Stimulated activated CD8-positive, alpha-beta memory T cell treated with anti-CD3 and anti-CD28 coated beads, Interleukin-7, amount 100 ng/mL, for 4 hours (primary cell): ENCODE measurements at regions not wholly inside any gene's neighbourhood (a gene's known extent, or its start where the extent isn't known, plus 50 kb on each side); places are given as distances from the start of the nearest gene placed in this dataset.
"Not testable (repeated sequence)": the region's sequence is repeated elsewhere in the genome, so short reads cannot be mapped to it uniquely, and the experiment has no call there.

Source experiments
- DNase-seq, 2 donors: peaks; one replicate each; pipeline ENCODE4 v3.0.0-alpha.2; 2020; ENCODE audit warnings: low read depth in 2 of 2

DNA sequence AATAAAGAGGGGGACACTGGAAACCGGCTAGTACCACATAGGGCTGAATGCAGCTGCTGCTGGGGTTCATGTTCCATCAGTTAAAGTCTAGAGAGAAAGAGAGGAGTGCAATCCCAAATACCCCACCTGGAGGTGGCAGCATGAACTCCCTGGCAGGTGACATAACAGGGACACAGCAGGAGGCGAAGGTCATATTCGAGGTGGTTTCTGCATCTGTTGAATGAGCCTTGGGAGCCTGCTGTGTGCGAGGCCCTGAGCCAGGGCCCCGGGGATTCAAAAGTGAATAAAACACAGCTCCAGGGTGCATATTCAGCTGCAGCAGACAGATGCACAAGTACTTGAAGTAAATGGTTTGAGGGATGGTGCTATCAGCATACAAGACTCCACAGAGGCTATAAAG is 456.8 kb downstream of the SETD4 start:
- DNase-seq: no peak

GRCh38 chr21:35602811-35603362 is 457.4 kb downstream of the SETD4 start:
- DNase-seq: no peak

DNA sequence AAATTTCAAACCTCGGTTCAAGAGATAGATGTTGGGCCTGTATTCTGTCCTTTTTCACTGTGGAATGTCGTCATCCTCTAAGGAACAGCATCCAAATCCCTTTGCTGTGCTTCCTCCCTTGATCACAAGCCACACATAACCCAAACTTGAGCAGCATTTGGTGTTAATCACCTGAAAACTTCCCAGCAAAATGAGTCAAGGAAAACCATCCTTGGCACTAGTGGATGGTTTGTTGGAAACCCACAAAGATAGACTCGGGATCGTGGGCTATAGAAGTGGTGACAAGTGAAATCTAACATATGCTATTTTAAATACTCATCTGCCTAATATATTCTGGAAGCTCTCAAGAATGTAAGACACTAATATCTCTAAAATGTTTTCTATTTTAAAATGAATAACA is 459.1 kb downstream of the SETD4 start:
- DNase-seq: no peak

DNA sequence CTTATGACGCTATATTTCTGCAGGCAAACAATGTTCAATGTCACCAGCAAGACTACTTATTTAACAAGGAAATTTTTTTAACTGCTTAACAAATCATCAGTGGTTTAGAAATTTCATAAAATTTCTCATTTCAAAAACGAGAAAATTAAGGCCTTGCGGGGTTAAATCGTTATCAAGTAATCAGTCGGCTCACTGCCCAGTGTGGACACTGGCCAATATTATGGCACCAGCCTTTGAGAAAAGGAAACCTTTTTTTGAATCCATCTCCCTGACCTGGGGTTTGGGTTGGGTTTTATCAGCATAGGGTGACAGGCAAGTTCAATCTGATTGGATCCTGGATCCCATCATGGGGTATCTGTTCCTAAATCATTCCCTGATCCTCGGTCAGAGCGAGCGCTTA is 461.2 kb downstream of the SETD4 start:
- no peak for DNase-seq

GRCh38 chr21:35597750-35598339 is 462.5 kb downstream of the SETD4 start:
- no peak for DNase-seq

DNA sequence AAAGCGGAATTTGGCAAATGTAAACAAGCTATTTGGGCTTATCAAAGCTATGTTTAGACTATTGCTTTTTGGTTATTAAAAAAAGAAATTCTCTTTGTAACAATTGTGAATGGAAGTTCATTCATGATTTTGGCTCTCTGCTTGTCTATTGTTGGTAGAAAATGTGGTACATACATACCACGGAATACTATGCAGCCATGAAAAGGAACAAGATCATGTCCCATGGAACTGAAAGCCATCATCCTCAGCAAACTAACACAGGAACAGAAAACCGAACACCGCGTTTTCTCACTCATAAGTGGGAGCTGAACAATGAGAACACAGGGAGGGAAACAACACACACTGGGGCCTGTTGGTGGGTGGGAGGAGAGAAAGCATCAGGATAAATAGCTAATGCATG is 465.4 kb downstream of the SETD4 start:
- DNase-seq: no peak

DNA sequence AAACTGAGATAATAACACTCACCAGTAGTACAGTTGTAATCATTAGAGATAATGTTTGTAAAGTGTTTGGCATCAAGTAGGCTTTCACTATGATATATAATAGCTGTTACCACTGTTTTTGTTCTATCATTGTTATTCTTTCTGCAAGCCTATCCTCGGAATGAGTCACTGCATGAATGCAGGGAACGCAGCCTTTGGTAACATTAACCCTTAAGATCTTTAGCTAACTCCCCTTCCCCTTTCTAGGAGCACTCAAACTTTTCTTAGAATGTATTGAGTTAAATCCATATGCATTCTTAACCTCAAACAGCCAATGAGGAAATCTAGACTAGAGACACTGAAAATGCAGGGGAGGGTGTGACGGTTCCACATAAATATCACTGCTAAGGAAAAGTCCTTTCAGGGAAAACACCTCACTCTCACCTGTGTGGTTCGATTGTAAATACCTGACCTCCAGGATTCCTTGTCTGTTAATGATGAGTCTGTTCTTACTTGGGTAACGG is 467.3 kb downstream of the SETD4 start:
- no peak for DNase-seq

DNA sequence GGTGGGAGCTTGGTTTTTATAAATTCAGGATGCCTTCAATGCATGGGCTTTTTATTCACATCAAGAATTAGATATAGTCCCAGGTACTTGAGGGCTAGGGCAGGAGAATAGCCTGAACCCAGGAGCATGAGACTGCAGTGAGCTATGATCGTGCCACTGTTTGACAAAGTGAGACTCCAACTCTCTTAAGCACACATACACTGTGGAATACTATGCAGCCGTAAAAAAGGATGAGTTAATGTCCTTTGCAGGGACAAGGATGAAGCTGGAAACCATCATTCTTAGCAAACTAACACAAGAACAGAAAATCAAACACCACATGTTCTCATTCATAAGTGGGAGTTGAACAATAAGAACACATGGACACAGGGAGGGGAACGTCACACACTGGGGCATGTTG is 470.0 kb downstream of the SETD4 start:
- DNase-seq: not testable (repeated sequence)

DNA sequence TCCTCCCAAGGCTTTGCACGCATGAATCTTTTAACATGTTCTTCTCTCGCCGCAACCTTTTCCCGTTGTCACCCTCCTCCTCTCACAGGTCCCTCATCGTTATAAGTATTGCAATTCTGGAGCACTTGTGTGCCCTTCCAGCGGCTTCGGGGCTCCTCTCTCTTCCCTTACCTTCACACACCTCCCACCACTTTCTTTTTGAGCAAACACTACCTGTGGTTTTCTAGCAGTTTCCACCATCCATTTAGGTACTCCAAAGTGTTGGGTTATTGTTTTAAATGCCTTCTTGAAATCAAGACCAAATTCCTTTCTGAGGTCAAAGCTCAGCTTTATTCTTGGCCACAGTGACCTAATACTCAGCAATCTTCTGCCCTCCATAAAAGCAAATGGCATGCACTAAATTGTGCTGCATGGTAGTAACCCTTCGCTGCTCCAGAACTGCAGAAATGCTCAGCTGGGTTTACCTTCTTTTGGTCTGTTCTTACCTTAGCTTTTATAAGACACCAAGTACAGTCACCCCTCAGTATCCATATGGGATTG is 472.4 kb downstream of the SETD4 start:
- DNase-seq: no peak

- DNase-seq: no peak
Measured at GRCh38 chr21:35586305-35586704, 474.0 kb downstream of the SETD4 start.

DNA sequence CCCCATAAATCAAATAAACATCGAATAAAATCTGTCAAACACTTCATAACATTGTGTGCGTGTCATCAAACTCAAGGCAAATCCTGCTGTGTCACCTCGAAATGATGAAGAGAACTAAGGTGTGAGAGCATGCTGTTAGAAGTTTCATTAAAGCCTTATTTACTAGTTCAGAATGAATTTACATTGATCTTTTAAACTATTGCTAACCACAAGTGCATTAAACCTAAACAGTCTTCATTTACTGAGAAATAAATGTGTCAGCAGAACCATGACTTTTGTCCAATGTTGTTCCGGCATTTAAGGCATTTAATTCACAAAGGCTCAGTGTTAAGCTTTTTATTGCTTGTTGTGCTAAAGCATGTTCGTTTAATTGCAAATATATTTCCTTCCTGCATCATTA is 474.4 kb downstream of the SETD4 start:
- no peak for DNase-seq

DNA sequence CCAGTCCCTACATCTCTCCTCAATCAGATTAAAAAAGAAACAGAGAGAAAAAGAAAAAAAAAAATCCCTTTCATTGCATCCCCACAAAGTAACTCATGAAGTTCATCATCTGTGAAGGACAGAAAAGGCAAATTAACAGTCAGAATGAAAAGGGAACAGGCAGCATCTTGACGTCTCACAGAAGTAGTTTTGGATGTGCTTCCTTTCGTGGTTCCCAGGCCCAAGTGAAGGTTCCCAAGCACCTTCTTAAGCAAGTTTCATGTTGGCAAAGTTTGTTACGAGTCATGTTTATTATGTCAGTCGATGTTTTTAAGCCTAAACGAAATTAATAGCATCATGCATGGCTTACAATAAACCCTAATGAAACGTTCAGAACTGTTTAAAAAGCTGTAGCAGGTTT is 475.2 kb downstream of the SETD4 start:
- no peak for DNase-seq

DNA sequence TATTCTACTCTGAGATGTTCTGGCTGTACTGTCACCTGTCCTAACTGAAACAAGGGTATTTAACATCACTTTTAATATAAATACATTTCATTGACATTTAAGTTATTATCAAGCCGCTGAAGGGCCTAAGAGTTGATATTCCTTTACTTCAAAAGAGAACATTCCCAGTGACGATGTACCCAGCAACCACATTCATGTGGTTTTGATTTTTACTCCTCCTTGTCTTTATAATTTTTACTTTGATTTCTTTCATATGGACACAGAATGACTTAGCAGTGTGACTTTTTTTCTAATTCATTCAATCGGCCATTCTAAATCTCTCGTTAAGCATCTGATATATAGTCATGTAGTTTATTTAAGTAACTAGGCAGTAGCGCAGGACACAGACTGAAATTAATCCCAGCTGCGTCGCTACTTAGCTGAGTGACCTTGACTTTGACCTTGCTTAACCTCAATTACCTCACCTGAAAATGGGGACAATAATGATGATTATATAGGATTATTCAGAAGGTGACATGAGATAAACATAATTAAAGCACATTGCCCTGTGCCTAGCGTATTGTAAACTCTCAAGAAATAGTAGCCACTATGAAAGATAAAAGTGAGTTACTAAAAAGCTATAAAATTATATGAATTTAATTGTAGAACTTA is 476.6 kb downstream of the SETD4 start:
- no peak for DNase-seq

GRCh38 chr21:35582731-35583130 is 477.6 kb downstream of the SETD4 start:
- DNase-seq: no peak

DNA sequence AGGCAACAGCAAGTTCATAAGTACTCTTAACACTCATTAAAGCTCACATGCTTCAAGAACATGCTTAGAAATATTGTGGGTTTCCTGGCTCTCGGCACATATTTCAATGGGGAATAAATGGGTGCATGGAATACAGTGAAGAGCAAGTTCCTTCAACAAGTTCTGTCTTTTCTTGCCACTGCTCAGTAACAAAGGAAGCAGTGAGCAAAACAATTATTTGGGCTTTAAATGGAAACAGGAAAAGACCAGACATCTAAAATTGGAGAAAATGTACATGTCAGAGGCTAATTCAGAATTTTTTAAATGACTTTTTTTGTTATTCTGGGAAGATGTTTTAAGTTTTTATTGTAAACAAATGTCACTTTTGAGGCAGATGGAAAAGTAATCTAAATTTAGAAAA is 478.7 kb downstream of the SETD4 start:
- DNase-seq: no peak

- DNase-seq: no peak
Measured at GRCh38 chr21:35579520-35580293, 480.6 kb downstream of the SETD4 start.

DNA sequence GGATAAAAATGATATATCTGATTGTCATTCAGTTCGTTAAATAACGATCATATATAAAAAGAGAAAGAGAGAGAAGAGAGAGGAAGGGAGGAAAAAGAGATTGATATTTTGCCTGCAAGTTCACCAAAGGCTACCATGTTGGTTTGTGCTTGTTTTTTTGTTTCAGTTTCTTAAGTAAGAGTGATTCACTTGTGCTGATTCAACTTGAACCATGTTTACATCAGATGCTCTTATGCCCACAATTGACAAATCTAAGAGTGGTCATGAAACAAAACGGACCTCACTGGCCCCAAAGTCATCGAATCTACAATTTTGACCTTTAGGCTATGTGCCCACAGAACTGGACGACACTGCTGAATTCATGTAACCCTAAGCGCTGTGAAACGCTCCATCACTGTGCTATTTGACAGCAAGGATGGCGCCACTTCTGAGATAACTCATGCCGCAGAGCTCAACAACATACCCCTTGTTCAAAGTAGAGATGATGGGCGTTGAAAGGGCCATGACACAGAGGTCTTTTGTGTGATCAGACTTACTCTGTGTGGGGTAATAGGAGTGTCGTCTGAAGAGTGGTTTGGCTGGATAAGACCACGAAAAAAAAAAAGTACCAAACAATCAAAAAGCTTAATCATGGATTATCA is 481.4 kb downstream of the SETD4 start:
- DNase-seq: no peak

DNA sequence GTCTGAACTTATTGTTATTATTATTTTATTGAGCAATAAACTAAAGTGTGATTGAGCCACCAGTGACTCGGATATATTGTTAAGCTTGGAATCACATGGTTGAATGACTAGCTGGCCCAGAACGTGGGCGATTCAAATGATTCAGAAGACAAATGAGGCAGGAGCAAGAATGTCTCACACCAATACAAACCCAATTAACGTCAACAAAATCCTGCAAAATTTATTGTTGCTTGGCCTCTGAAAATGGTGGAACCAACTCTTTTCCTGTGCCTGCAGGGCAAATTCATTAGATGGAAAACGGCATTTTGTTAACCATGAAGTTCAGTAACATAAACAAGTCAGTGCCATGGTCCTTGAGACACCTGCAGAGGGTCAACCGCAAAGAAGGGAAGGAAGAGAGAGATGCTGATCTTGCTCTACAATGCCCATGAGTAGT is 482.0 kb downstream of the SETD4 start:
- DNase-seq: no peak

DNA sequence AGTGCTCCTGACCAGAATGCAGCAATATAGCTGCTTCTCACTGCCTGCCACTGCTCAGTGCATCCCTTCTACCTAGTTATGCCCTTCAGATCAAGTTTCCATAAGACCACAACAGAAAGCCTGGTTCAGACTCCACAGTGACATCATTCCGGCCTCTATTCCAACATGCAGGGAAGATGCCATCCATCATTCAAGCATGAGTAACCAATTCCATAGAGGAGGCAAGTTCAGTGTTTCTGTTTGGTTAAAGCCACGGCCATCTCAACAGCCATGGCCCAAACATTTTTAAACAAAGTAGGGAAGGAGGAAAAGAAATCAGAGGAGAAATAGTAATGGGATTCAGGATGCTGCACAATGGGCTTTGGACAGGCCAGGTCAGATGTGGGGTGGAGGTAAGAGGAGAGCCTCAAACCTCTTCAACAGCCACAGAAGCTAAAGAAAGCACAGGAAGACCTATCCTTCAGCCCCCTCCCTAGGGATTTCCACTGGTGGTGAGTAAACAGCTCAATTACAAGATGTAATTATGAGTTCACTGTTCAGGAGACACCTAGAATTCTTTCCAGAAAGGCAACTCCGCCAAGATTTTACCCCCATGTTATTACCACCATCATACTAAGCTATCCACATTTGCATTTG is 484.9 kb downstream of the SETD4 start:
- DNase-seq: no peak

GRCh38 chr21:35573472-35574374 is 486.6 kb downstream of the SETD4 start:
- DNase-seq: no peak
